Aorta (tissue), 5 donors: ENCODE measurements at regions not wholly inside any gene's neighbourhood (a gene's known extent, or its start where the extent isn't known, plus 50 kb on each side); places are given as distances from the start of the nearest gene placed in this dataset.

Experiments
- ATAC-seq: fragments of 200-7000 bp; cut with Tn5 transposase; one replicate; pipeline ENCODE4 v1.9.1; 2022; ENCODE audit warnings: moderate library complexity; ENCODE audit not compliant: low FRiP score
- DNase-seq, 2 donors: peaks; one replicate each; pipeline ENCODE4 v3.0.0-alpha.2; 2020
- H3K27ac ChIP-seq, 2 donors: one replicate each; pipeline ENCODE4 v1.5.1; 2013; ENCODE audit warnings: low read length in 2 of 2, mild to moderate bottlenecking in 2 of 2, moderate library complexity in 2 of 2, control low read depth in 1 of 2, inconsistent platforms in 1 of 2, low read depth in 1 of 2
- H3K27me3 ChIP-seq, 2 donors: one replicate each; pipeline ENCODE4 v1.6.1; 2013; ENCODE audit warnings: control low read depth in 1 of 2, low read length in 1 of 2, mild to moderate bottlenecking in 1 of 2, moderate library complexity in 1 of 2; ENCODE audit not compliant: insufficient read depth in 2 of 2, control insufficient read depth in 1 of 2
- H3K36me3 ChIP-seq, 2 donors: one replicate each; pipeline ENCODE4 v1.6.1; 2013; ENCODE audit warnings: control low read depth in 1 of 2, low read length in 1 of 2, mild to moderate bottlenecking in 1 of 2; ENCODE audit not compliant: insufficient read depth in 2 of 2, control insufficient read depth in 1 of 2
- H3K4me1 ChIP-seq, 2 donors: one replicate each; pipeline ENCODE4 v1.6.1; 2013; ENCODE audit warnings: low read length in 2 of 2, control low read depth in 1 of 2, mild to moderate bottlenecking in 1 of 2, moderate library complexity in 1 of 2; ENCODE audit not compliant: insufficient read depth in 2 of 2, control insufficient read depth in 1 of 2
- H3K4me3 ChIP-seq, 2 donors: one replicate each; pipeline ENCODE4 v1.5.1; 2013; ENCODE audit warnings: low read length in 2 of 2, control low read depth in 1 of 2, mild to moderate bottlenecking in 1 of 2
- H3K9me3 ChIP-seq: one replicate; pipeline ENCODE4 v1.6.1; 2013; ENCODE audit warnings: mild to moderate bottlenecking, low read length; ENCODE audit not compliant: control insufficient read depth
- WGBS, 2 donors: extraction: QIAGEN DNeasy Blood & Tissue Kit; methylation state at CpG; one replicate each; pipeline ENCODE4 v1.1.7; 2013; 5-methylcytosine and 5-hydroxymethylcytosine counted together
- intact Hi-C, 2 donors: fragments of 100-400 bp; cut with DNase I; formaldehyde crosslinking; loops; one replicate each; pipeline versions ENCODE4 v1.14.2 to v1.15.0; 2022
- donor health status: healthy with polysubstance abuse.
- donor health status: Bipolar disorder and iron deficiency.
- donor health status: DM: no; HTN: no; CAD: no.
- donor health status: DM: no; HTN: no; CAD: no.
- donor health status: DM: yes; HTN: yes; CAD: no.

DNA sequence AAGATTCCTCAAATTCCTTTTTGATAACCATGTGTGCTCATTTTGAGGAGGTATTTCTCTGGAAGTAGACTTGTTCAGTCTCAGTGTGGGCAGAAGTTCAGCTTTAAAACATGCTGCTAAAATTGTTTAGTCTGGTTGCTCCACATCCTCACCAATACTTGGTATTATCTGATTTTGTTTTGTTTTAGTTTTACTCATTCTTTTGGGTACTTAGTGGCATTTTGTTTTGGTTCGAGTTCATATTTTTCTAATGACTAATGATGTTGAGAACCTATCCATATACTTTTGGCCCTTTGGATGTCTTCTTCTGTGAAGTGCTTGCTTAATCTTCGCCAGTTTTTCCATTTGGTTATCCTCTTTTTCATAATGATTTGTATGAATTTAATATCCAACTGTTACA is 694.2 kb upstream of the FZD8 start:
- DNase-seq (no peak), ATAC-seq (no peak)
- no peak overlapping the region for H3K27ac ChIP-seq
- intact Hi-C loops: no loop called here
- 29 to 33% methylated on average over 2 of the region's 2 CpGs for WGBS, 2 donors
- H3K36me3 ChIP-seq: no peaks in the 10 kb centered on the region
- no peaks in the 10 kb centered on the region for H3K4me1 ChIP-seq
- H3K9me3 ChIP-seq: no peaks in the 10 kb centered on the region
- H3K27me3 ChIP-seq: no peaks in the 10 kb centered on the region
- H3K4me3 ChIP-seq: no peak overlapping the region

- no peaks in the 10 kb centered on the region for H3K27me3 ChIP-seq
- ATAC-seq (no peak), DNase-seq (no peak)
- H3K27ac ChIP-seq: no peak overlapping the region
- no peaks in the 10 kb centered on the region for H3K9me3 ChIP-seq
- no peaks in the 10 kb centered on the region for H3K36me3 ChIP-seq
- intact Hi-C loops: no loop called here
- H3K4me1 ChIP-seq: no peaks in the 10 kb centered on the region
- H3K4me3 ChIP-seq: no peak overlapping the region
- 56 to 57% methylated on average over 2 of the region's 2 CpGs for WGBS, 2 donors
Observed at GRCh38 chr10:36333446-36333845, 691.4 kb upstream of the FZD8 start.

GRCh38 chr10:36332926-36333325 is 690.8 kb upstream of the FZD8 start:
- no peaks in the 10 kb centered on the region for H3K27me3 ChIP-seq
- H3K4me3 ChIP-seq: no peak overlapping the region
- H3K4me1 ChIP-seq: no peaks in the 10 kb centered on the region
- intact Hi-C loops: no loop called here
- ATAC-seq (no peak), DNase-seq (no peak)
- H3K9me3 ChIP-seq: no peaks in the 10 kb centered on the region
- 93 to 98% methylated on average over 3 of the region's 3 CpGs for WGBS, 2 donors
- H3K36me3 ChIP-seq: no peaks in the 10 kb centered on the region
- H3K27ac ChIP-seq: no peak overlapping the region

GRCh38 chr10:36331121-36331520 is 689.0 kb upstream of the FZD8 start:
- Histone ChIP-seq H3K9me3 (no peaks in the 10 kb centered on the region), H3K27ac (no peak overlapping the region), H3K4me3 (no peak overlapping the region), H3K36me3 (no peaks in the 10 kb centered on the region), H3K27me3 (no peaks in the 10 kb centered on the region), H3K4me1 (no peaks in the 10 kb centered on the region)
- ATAC-seq: no peak
- DNase-seq: no peak
- WGBS, 2 donors: 60 to 68% methylated on average over 3 of the region's 3 CpGs
- intact Hi-C loops: no loop called here

DNA sequence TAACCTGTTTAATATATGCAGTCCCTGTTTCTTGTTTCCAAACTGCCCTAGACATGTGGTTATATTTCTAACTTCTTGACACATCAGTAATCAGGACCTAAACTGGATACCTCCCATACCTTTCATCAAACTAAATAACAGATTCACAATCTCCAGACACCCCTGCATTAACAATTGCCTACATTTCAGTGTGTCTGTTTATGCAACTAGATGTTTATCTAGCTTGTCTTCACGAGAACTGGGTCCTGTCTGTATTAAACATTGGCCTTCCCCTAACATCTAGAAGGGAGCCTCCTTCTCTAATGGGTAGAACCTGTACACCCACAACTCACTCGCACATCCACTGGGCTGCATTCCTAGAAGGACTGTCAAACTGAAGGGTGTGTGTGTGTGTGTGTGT is 683.7 kb upstream of the FZD8 start:
- no peaks in the 10 kb centered on the region for H3K4me1 ChIP-seq
- H3K4me3 ChIP-seq: no peak overlapping the region
- no peaks in the 10 kb centered on the region for H3K27me3 ChIP-seq
- no peaks in the 10 kb centered on the region for H3K9me3 ChIP-seq
- intact Hi-C loops: no loop called here
- no peaks in the 10 kb centered on the region for H3K36me3 ChIP-seq
- no peak overlapping the region for H3K27ac ChIP-seq
- ATAC-seq (no peak), DNase-seq (no peak)
- 92 to 94% methylated on average over 2 of the region's 2 CpGs for WGBS, 2 donors

- no peak for ATAC-seq
- 96 to 98% methylated on average over 2 of the region's 2 CpGs for WGBS, 2 donors
Observed at GRCh38 chr10:36324831-36325230, 682.7 kb upstream of the FZD8 start.

GRCh38 chr10:36313142-36313541 is 671.0 kb upstream of the FZD8 start:
- no peak for ATAC-seq
- Histone ChIP-seq H3K27ac (no peak overlapping the region), H3K4me1 (no peaks in the 10 kb centered on the region), H3K4me3 (no peak overlapping the region), H3K36me3 (no peaks in the 10 kb centered on the region), H3K27me3 (no peaks in the 10 kb centered on the region), H3K9me3 (no peaks in the 10 kb centered on the region)
- DNase-seq: no peak
- WGBS, 2 donors: 91 to 94% methylated on average over 7 of the region's 7 CpGs
- intact Hi-C loops: no loop called here

More at GRCh38 chr10:36324831-36325230, 682.7 kb upstream of the FZD8 start:
- no peak for DNase-seq
- Histone ChIP-seq H3K4me1 (no peaks in the 10 kb centered on the region), H3K9me3 (no peaks in the 10 kb centered on the region), H3K4me3 (no peak overlapping the region), H3K36me3 (no peaks in the 10 kb centered on the region), H3K27me3 (no peaks in the 10 kb centered on the region), H3K27ac (no peak overlapping the region)
- intact Hi-C loops: no loop called here

DNA sequence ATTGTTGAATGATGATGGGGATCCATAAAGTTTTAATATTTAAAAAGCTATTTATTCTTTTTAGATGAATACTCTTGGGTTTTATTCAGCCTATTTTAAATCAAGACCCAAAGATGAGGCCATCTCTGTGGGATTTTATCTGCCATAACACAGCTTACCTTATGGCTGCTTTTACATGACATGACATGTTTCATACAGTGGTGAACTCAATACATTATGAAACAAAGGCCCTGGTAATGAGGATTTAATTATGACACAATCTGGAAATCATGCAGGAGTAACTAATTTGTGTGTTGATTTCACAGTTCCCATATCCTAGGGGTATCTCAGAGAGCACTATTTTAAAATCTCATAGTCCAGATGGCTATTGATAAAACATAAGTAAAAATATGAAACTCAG is 661.8 kb upstream of the FZD8 start:
- Histone ChIP-seq H3K27me3 (no peaks in the 10 kb centered on the region), H3K36me3 (no peaks in the 10 kb centered on the region), H3K4me3 (no peak overlapping the region), H3K27ac (no peak overlapping the region), H3K4me1 (no peaks in the 10 kb centered on the region), H3K9me3 (peaks cover 2% of the 10 kb centered on the region)
- DNase-seq (no peak), ATAC-seq (no peak)
- intact Hi-C loops: no loop called here

GRCh38 chr10:36302086-36302485 is 660.0 kb upstream of the FZD8 start:
- ATAC-seq: no peak
- intact Hi-C loops: no loop called here
- no peaks in the 10 kb centered on the region for H3K36me3 ChIP-seq
- WGBS, 2 donors: 77 to 85% methylated on average over 2 of the region's 2 CpGs
- no peaks in the 10 kb centered on the region for H3K27me3 ChIP-seq
- H3K4me1 ChIP-seq: no peaks in the 10 kb centered on the region
- no peaks in the 10 kb centered on the region for H3K9me3 ChIP-seq
- DNase-seq: no peak
- no peak overlapping the region for H3K27ac ChIP-seq
- H3K4me3 ChIP-seq: no peak overlapping the region
